NCI-H526 (cell line): ENCODE measurements at regions not wholly inside any gene's neighbourhood (a gene's known extent, or its start where the extent isn't known, plus 50 kb on each side); places are given as distances from the start of the nearest gene placed in this dataset.
"Not testable (repeated sequence)": the region's sequence is repeated elsewhere in the genome, so short reads cannot be mapped to it uniquely, and the experiment has no call there.

ENCODE experiments used
- DNase-seq, 2 experiments: peaks; one replicate each; lab custom pipeline; 2025; lab: John Stamatoyannopoulos, UW

DNA sequence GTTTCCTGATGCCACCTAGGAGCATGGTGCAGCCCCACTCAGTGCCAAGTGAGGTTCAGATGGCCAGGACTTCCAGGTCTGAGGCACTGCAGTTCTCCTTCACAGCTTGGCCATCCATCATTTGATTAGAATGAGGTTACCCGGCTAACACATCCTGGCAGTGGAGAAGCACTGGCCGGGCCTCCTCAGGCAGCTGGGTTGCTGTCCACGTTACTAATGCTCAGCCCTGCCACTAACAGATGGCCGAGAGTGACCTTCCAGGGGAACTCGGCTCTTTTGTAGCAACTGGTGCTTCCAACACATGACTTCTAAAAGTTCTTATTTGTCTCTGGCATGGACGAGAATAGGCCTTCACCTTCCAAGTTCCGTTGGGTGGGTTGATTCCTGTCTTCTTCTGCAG is 204.6 kb upstream of the CFAP20DC start:
- DNase-seq, result no peak

DNA sequence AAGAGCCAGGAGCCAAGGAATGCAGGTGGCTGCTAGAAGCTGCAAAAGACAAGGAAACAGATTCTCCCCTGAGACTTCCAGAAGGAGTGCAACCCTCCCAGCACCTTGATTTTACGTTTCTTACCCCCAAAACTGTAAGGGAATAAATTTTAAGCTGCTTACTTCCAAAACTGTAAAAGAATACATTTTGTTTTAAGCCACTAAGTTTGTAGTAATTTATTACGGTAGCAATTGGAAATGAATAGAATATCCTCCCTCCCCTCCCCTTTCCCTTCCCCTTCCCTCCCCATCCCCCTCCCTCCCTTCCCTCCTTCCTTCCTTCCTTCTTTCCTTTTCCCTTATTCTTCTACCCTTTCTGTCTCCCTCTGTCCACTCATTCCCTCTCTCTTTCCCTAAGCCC is 203.7 kb upstream of the CFAP20DC start:
- no peak for DNase-seq

DNA sequence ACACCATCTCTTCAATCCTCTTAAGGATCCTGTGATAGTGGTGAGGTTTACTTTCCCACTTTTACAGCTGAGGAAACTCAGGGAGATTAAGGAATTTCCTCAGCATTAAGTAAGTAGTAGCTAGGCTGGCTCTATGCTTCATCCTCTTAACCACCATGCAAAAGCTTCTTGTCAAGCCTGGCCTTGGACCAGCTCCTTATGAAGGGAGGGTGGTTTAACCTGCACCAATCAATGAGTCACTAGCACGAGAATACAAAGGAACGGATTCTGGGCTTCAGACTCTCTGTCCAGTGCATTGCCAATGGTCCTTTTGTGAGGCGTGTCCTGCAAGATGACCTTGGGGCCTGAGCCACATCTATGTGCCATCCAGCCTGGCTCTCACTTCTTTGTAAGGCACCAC is 202.0 kb upstream of the CFAP20DC start:
- no peak for DNase-seq

DNA sequence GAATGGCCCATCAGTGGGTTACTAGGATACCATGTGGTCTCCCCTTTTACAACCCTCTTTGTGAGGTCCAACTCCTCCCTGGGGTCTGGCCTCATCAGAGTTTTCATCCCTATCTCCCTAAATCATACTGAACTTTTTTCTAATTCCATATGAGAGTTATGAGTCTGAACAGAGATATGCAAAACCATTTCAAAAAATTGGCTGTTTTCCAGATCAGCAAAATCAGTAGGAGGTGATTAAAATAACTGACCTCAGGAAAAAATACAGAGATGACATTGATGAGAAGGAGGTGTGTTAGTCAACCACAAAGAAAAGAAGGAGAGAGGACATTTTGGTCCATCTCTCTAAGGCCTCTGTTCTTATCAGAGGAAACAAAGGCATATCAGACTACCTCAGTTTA is 200.8 kb upstream of the CFAP20DC start:
- DNase-seq, result no peak

DNA sequence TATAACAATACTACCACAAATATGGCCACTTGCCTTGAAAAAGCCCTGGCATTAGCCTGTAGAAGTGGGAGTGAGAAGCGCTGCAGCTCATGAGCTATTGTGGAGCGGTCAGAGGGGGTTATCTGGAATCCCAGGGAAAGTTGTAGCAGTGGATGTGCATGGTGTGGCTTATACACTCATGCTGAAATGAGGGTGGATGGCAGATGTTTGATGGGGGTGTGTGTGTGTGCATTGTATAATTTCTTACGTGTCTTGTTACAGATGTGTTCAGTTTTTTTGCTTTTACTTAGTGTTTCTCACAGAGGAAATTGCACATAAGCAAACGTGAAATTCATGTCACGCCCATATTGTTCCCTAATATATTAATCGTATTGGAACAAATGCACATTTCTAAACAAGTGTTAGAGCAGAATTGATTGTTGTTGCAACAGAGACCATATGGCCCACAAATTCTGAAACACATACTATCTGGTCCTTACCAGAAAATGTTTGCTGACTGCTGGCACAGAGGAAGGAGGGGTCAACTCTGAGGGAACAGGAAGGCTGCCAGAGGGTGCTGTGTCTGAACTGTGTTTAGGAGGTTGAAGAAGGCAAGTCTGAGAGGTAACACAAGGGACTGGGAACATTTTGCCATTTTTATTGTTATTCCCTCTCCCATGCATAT is 200.0 kb upstream of the CFAP20DC start:
- no peak for DNase-seq

DNA sequence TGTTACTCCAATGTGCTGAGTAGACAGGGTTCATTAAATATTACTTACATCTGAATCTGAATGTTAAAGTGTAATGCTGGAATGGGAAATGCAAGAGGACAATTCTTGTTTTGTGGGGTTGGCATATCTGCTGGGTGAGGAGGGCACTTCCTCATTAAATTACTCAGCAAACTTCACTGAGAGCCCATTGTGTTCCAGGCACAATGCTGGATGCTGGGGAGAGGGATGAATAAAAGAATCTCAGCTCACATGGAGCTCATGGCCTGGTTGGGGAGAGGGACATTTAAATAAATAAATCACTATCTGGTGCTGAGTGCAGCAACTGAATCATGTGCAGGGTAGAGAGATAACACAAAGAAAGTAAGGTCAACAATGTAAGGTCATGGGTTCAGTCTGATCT is 199.2 kb upstream of the CFAP20DC start:
- no peak for DNase-seq

DNA sequence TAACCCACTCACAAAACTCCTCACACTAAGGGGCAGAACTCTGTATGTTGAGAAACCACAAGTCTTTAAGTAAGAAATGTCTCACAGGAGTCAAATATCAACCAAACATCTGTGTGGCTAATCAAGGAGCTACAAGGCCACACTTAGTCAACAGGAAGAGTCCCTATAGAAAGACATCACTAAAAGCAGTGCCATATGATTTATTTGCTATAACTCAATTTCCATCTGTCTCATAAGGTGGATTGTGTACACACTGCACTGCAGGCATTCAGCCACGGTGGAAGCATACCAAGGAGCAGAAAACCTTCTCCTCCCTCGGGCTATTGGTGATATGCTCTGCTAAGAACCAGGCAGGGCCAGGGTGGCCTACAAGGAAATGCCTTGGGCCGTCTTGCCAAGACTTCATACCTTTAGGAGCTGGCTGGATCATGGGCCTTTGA is 197.6 kb upstream of the CFAP20DC start:
- DNase-seq, result no peak

DNA sequence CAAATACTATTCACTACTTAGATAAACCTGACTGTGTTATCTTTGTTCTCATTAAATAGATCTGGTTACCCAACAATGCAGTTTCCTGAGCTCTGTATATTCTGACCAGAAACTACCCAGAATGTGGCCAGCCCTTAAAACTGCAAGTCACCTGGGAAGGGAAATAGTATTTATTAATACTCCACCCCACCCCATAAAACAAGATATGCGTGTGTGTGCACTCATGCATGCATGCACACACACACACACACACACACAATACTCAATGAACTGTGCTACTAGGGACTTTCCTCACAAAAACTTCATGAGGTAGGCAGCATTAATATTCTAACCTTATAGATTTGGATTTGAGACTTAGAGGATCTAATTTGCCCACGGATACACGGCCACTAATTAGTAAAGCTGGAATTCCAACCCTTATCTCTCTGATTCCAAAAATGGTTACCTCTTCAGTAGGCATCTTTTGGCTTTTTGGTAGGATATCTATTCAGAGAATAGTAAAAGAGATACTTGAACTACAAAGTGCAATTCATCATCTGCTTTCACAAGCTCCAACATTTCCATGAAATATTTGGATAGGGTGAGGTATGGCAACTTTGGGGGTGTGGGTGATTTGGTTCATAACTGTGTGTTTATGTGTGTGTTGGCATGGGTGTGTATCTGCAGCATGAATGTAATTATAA is 197.0 kb upstream of the CFAP20DC start:
- DNase-seq, result no peak

DNA sequence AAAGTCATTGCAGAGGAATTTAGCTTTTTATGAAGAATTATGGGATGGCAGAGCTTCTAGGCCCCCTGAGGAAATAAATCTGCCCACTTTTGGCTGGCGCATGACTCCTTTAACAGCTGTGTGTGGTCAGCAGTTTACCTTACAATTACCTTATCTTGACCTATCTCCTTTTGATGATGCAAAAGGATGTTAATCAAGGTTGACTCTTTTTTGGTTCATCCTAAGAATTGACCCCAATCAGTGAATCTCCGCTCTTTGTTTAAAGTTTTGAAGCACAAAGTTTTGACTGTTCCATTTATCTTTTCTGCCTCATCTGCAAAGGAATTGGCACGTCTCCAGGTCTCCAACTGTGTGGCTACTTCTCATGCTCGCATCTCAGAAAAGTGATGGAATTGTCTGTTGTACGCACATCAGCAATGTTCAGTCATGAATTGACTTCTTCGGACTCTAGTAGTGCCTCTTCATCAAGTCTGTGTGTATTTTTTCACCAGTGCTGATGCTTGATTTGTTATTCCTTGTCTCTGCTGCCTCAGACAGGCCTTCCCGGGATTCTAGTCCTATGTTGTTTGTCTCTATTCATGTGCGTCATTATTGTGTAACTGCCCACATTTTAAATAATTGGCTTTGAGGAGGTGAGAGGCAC is 196.2 kb upstream of the CFAP20DC start:
- DNase-seq, result peak in 1 of 2 experiments; percentile 2

DNA sequence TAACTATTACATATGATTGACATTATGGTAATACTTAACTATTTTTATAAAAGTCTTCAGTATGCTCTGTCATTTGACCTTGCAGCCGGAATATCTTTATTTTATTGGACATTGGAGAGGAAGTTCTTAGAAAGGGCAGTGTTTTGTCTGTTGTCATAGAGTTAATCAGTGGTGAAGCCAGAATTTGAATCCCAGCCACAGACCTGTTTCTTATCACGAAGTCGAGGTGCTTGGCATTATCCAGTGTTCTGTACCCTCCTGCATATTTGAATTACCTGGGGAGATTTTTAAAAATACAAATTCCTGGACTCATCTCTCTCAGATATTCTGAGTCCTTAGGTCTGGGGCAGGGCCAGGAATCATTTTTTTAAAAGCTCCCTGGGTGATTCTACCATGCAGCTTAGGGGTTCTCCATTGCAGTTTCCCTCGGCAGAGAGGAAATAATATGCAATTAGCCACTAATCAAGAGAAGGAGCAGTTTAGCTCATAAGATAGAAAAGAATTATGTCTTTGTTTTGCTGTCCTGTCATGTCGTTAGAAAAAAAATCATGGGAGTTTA is 195.6 kb upstream of the CFAP20DC start:
- no peak for DNase-seq

DNA sequence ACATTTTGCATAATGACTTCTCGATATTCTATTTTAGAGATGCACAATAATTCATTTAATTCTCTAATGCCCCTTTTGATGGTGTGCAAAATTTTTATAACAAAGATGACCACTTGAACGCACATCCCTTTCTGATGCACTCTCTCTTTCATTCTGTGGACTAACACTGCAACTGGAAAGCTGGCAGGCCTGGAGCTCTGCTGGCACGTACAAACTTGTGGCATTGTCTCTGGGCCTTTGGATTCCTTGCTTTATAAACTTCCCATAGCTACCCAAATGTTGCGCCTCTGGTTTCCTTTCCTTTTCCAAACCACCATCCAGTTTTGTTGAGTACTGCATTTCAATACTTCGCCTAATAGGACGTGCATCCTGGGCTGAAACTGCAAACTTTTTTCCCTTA is 194.5 kb upstream of the CFAP20DC start:
- DNase-seq, result no peak

DNA sequence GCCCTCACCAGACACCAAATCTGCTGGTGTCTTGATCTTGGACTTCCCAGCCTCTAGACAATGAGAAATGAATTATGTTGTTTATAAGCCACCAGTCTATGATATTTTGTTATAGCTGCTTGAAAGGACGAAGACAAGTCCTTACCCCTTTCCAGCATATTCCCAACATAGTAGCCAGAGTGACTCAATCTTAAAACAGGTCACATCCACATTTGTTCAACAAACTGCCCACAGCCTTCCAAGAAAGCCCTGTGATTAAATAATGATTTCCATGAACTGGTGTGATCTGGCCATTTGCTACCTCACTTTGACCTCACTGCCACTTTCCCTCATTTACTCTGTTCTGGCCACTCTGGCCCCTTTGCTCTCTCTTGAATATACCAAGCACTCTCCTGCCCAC is 193.7 kb upstream of the CFAP20DC start:
- no peak for DNase-seq

DNA sequence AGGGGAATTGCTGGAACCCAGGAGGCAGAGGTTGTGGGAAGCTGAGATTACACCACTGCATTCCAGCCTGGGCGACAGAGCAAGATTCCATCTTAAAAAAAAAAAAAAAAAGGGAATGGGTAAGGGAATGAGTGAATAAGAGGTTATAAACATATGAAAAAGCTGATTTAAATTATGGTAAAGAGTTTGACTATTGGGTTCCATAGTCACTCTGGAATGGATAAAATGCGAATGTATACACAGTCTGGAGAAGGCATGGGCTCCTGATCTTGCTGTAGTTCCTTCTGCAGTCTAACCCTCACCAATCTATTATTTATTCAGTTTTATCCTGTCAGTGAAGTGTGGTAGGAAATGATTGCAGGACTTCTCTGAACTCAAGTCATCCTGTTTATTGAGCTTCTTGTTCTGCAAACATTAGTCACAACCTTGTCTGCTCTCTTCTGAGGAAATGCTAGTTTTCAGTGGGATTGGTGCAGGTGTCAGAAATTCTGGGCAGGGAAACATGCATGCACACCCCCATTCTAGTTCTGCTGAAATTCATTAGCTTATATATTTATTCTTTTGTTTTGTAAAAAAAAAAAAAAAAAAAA is 190.9 kb upstream of the CFAP20DC start:
- no peak for DNase-seq

DNA sequence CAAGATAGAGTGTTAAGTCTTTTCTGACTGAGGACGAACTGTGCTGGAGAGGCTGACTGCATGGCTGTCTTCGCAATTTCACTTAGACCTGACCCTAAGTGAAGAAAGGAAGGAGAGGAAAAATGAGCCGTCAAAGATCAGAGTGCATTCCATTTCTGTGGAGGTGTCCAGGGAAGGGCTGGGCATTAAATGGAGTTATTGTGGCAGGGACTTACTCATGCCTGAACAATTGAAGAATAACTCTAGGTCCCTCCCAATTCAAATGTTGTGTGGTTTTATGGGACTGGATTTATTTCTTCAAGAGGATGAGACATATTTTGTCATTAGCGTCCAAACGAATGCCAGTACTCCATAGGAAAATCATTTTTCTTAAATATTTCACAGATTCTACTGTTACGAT is 187.3 kb upstream of the CFAP20DC start:
- DNase-seq, result no peak

DNA sequence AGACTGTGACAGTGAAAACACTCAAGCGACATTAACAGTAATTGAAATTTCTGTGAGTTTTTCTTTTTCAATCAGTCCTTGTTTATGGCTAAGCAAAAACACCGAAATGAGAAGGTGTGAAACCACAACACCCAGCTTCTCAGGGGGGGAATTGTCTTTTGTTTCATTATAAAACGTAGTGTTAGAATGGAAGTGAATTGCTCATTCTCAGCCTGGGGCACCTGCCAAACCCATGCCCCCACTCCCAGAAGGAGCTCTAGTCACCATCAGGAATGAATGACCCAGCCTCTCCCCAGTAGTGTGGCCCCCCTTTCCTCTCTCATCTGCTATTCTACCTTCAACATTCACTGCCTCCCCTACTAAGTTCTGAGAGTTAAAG is 185.8 kb upstream of the CFAP20DC start:
- DNase-seq, result no peak

DNA sequence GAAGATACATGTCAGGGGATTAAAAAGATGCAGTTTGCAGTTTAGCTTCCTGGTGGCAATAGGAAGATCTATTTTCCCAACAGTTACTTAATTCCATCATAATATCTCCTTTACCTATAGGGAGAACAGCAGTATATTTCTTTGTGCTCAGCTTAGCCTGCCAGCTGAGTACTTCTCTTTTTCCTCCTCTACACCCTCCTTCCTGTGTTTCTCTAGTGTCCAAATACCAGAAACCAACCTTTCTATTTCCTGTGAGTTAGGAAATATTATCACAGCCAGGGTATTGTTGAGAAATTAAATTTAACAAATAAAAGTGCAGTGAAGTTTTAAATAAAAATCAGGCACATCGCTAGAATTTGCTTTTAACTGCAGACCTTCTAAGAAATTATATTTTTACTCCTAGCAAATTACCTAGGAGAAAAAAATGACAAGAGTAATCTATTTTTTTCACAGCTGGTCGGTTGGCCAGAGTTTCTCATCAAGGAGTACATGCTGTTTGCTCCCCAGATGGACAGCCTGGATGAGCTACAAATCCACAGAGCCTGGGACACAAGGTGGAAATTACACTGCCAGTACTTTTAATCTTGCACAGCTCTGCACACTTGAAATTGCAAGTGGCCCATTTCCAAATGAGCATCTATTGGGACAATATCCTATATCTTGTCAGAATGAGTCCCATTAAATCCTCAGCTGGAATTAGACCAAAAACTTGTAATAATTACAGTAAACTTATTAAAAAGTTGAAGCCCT is 185.2 kb upstream of the CFAP20DC start:
- no peak for DNase-seq

DNA sequence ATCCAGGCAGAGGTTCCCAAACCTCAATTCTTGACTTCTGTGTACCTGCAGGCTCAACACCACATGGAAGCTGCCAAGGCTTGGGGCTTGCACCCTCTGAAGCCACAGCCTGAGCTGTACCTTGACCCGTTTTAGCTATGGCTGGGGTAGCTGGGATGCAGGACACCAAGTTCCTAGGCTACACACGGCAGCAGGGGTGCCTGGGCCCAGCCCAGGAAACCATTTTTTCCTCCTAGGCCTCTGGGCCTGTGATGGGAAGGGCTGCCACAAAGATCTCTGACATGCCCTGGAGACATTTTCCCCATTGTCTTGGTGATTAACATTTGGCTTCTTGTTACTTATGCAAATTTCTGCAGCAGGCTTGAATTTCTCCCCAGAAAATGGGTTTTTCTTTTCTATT is 180.6 kb upstream of the CFAP20DC start:
- not testable (repeated sequence) for DNase-seq

DNA sequence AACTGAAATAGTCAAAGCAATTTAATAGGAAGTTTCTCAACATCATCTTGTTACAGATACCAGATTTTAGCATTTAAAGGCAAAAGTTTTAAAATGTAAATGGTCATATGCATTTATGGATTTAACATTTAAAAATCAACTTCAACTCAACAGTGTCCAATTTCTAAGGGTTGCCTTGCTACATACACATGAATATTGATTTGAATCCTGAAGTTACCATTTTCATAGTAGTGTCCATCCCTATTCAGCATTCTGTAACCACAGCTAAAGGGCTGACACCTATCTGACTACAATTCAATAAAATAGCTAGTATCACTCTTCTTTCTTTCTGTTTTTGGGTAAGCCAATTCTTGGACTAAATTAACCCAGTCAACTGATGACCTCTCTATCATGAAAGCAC is 164.0 kb upstream of the CFAP20DC start:
- no peak for DNase-seq

DNA sequence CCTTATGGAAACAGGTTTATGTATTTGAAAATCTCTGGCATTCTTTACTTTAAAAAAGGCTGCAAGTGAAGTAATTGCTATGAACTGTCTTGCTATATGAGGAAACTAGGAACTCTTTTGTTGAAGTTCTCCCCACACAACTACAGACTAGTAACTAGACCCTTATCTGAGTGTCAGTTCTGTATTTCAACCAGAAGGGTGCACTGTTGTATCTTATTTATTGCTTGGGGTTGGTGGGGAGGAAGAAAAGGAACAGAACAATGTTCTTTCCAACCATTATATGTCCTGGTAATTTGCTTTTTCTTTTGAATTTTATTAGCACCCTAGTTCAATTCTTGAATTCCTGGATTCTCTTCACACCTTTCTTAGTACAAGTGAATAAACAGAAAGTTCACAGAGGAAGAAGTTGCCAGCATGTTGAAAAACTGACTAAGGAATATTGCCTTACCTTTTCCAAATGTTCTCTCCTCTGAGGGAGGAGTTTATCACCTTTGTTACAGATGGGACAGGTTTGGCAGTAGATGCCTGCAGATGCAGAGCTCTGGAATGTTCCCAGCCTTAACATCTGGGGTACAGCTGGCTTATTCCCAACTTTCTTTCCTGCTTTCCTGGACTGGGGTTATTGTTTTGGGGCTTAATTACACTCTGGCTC is 162.4 kb upstream of the CFAP20DC start:
- DNase-seq, result peak; percentile 11 to 47

DNA sequence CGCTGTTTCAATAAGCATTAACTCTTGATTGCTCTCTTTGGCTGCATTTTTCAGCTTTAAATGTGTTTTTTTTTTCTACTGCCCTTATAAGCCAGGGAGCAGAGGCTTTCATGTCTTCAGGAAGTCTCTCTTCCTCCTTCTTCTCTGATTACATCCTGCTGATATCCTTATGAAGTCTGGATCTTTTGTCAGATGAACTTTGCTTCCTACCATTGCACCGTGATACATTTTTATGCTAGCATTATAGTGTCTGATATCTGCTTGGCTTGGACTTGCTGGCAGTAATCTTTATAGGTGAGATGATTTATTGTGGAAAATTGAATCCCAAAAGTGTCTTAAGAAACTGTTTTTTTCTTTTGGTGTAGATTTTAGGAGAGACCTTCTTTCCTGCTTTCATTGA is 160.4 kb upstream of the CFAP20DC start:
- DNase-seq, result no peak

DNA sequence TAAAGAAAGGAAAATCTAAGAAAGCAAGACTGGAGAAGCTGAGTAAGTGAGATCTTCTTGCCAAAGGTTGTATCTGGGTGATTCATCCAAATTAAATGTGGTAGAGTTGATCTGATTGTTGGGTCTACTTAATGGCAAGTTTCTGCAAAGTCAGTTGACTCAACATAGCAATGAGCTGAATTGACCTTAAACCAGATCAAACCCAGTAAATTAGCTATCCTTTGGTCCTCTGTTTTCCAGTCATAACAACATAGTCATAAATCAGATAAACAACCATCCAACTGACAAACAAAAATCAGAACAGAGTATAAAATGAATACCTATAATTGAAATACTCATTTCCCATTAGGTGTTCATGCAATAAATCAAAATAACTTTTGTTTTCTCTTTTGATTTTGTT is 142.6 kb upstream of the CFAP20DC start:
- no peak for DNase-seq

DNA sequence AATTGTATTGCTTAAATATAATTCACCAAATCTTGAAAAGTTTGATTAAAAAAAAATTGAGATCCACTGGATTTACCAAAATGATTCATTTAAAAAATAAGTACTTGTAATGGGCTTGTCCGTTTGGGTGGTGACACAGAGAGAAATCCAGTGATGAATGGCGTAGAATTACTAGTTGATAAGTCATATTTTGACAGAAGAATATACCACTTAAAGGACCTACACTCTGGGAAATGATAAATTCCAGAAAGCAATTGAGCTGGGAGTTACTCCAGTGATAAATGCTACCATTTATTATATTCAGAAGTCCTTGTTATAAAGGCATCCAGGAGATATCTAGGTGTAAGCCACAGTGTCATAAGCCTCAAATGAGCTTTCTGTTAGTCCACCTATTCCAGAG is 141.8 kb upstream of the CFAP20DC start:
- DNase-seq, result no peak
